ENCODE measurements at regions not wholly inside any gene's neighbourhood (a gene's known extent, or its start where the extent isn't known, plus 50 kb on each side); places are given as distances from the start of the nearest gene placed in this dataset.

GRCh38 chr14:30822080-30822571, 52.2 kb upstream of the COCH start:
- H3K4me3 ChIP-seq (ENCODE audit: low read depth, low read length), result no peak overlapping the region
- no peak for FAIRE-seq

More at GRCh38 chr14:30822080-30822571, 52.2 kb upstream of the COCH start:
- Histone ChIP-seq H3K36me3 (ENCODE audit: control insufficient read depth, insufficient read depth, low read length) (no peaks in the 10 kb centered on the region), H3K27me3 (ENCODE audit: control insufficient read depth, insufficient read depth, low read length) (no peaks in the 10 kb centered on the region)
- no peak for DNase-seq (ENCODE audit: low read depth)
- no peak for TF ChIP-seq CTCF (IDR thresholded peaks at IDR 0.05; ENCODE audit: insufficient read depth, low read length, severe bottlenecking)

Data from bronchial epithelial cell (primary cell).